Keratinocyte (primary cell): ENCODE measurements at regions not wholly inside any gene's neighbourhood (a gene's known extent, or its start where the extent isn't known, plus 50 kb on each side); places are given as distances from the start of the nearest gene placed in this dataset.

Source experiments
- EZH2 ChIP-seq: IDR thresholded peaks from one replicate; pipeline ENCODE4 v1.6.1; 2012; ENCODE audit warnings: inconsistent platforms, mild to moderate bottlenecking, low read length, moderate library complexity
- TF ChIP-seq, protein P1 (sequence below), 3 experiments: IDR thresholded peaks in 1 of 3; conservative IDR thresholded peaks in 1 of 3; optimal IDR thresholded peaks in 1 of 3; 2 replicates in 2 of 3; 3 replicates in 1 of 3; pipeline versions ENCODE3 to v1.5.1; 2011; ENCODE audit warnings: low read length in 3 of 3, mild to moderate bottlenecking in 3 of 3, moderate library complexity in 2 of 3, control low read depth in 1 of 3, inconsistent platforms in 1 of 3; ENCODE audit not compliant: insufficient read depth in 2 of 3; ENCODE audit errors: extremely low read depth in 1 of 3

DNA sequence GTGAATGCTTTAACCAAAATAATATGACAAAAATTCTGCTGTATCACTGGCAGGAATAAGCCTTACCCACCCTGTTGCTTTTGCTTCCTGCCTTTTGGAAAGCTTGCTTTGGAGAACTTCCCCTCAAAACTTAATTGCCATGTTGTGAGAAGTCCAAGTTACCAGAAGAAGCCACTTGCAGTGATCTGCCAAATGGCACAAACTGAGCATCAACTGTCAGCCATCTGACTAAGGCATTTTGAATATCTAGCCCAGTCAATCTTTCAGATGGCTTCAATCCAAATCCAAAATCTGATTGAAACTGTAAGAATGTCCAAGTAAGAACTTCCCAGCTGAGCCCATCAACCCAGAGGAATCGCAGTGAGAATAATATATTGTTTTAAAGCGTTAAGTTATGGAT, 216.5 kb upstream of the ZC3H15 start:
- no peak for TF ChIP-seq EZH2
- TF ChIP-seq, protein P1, sequence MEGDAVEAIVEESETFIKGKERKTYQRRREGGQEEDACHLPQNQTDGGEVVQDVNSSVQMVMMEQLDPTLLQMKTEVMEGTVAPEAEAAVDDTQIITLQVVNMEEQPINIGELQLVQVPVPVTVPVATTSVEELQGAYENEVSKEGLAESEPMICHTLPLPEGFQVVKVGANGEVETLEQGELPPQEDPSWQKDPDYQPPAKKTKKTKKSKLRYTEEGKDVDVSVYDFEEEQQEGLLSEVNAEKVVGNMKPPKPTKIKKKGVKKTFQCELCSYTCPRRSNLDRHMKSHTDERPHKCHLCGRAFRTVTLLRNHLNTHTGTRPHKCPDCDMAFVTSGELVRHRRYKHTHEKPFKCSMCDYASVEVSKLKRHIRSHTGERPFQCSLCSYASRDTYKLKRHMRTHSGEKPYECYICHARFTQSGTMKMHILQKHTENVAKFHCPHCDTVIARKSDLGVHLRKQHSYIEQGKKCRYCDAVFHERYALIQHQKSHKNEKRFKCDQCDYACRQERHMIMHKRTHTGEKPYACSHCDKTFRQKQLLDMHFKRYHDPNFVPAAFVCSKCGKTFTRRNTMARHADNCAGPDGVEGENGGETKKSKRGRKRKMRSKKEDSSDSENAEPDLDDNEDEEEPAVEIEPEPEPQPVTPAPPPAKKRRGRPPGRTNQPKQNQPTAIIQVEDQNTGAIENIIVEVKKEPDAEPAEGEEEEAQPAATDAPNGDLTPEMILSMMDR (optimal IDR thresholded peaks at IDR 0.05 in 1 of 3, IDR thresholded peaks at IDR 0.05 in 1 of 3, conservative IDR thresholded peaks at IDR 0.05 in 1 of 3; ENCODE audit: extremely low read depth in 1 of 3, insufficient read depth in 2 of 3, low read length in 3 of 3), result no peak
